GM12878 (cell line): ENCODE measurements at regions not wholly inside any gene's neighbourhood (a gene's known extent, or its start where the extent isn't known, plus 50 kb on each side); places are given as distances from the start of the nearest gene placed in this dataset.

Experiments used
- ATAC-seq: fragments of 200-7000 bp; cut with Tn5 transposase; 3 replicates; pipeline ENCODE4 v1.9.1; 2020; ENCODE audit warnings: mild to moderate bottlenecking, moderate library complexity
- BruUV-seq: library from RNA; stranded (reverse); fragments of 400-500 nt; replicated peaks from 2 replicates; lab custom pipeline; 2021; lab: Mats Ljungman, UMichigan
- CTCF ChIA-PET: fragments of 300-600 bp; sonication (Branson Sonifier 250); formaldehyde crosslinking; extraction: SDS; loops from one replicate; lab custom pipeline; 2021; ENCODE audit warnings: inconsistent platforms; lab: Yijun Ruan, JAX
- POLR2A ChIA-PET: fragments of 350-600 bp; formaldehyde crosslinking; extraction: SDS; loops from one replicate; lab custom pipeline; 2021; ENCODE audit warnings: inconsistent platforms; lab: Charles Lee
- RAD21 ChIA-PET: fragments of 300-600 bp; sonication (Branson Sonifier 250); formaldehyde crosslinking; loops from one replicate; lab custom pipeline; 2023; ENCODE audit warnings: antibody characterized with exemption; ENCODE audit not compliant: unreplicated experiment; lab: Charles Lee
- SMC1A ChIA-PET: fragments of 300-600 bp; sonication (Branson Sonifier 250); formaldehyde crosslinking; loops from one replicate; lab custom pipeline; 2023; ENCODE audit not compliant: unreplicated experiment, uncharacterized antibody; lab: Charles Lee
- DNase-seq: peaks from one replicate; pipeline ENCODE4 v3.0.0-alpha.2; 2011; ENCODE audit warnings: low read depth, low spot score
- FAIRE-seq: peaks from 3 replicates; lab custom pipeline; 2011; peaks lifted over from hg19 to GRCh38; lab: Jason Lieb, UNC
- H2AFZ ChIP-seq: 2 replicates; pipeline ENCODE4 v1.6.0; 2011; ENCODE audit warnings: low read depth, low read length, control low read depth; ENCODE audit not compliant: control insufficient read depth
- H3K27ac ChIP-seq: 2 replicates; pipeline ENCODE4 v1.5.1; 2011; ENCODE audit warnings: control low read depth; ENCODE audit not compliant: control insufficient read depth, insufficient read depth
- H3K27me3 ChIP-seq, 2 experiments: replicated peaks in 1 of 2; 2 replicates each; pipeline versions ENCODE4 v1.6.0 to v1.6.1; 2011; ENCODE audit warnings: low read length in 1 of 2; ENCODE audit not compliant: control insufficient read depth in 2 of 2, insufficient read depth in 2 of 2
- H3K36me3 ChIP-seq, 2 experiments: 2 replicates each; pipeline ENCODE4 v1.5.1; 2011; ENCODE audit warnings: low read length in 1 of 2; ENCODE audit not compliant: control insufficient read depth in 2 of 2, insufficient read depth in 2 of 2
- H3K4me1 ChIP-seq: 2 replicates; pipeline ENCODE4 v1.6.1; 2011; ENCODE audit warnings: mild to moderate bottlenecking, low read length, moderate library complexity, mixed read lengths; ENCODE audit not compliant: control insufficient read depth, insufficient read depth
- H3K4me2 ChIP-seq: 2 replicates; pipeline ENCODE4 v1.6.0; 2011; ENCODE audit warnings: control low read depth; ENCODE audit not compliant: control insufficient read depth, insufficient read depth
- H3K4me3 ChIP-seq: fragments of 200-600 bp; sonication (generic); 2 replicates; pipeline ENCODE4 v1.5.1; 2016
- H3K79me2 ChIP-seq: 2 replicates; pipeline ENCODE4 v1.6.0; 2011; ENCODE audit warnings: low read length; ENCODE audit not compliant: control insufficient read depth, insufficient read depth
- H3K9ac ChIP-seq: 2 replicates; pipeline ENCODE4 v1.8.0; 2011; ENCODE audit warnings: low read length, control low read depth, mixed read lengths; ENCODE audit not compliant: control insufficient read depth, insufficient read depth
- H3K9me3 ChIP-seq: replicated peaks from 3 replicates; pipeline ENCODE4 v1.5.1; 2011; ENCODE audit warnings: mild to moderate bottlenecking, low read length; ENCODE audit not compliant: control insufficient read depth, insufficient read depth
- H4K20me1 ChIP-seq: 2 replicates; pipeline ENCODE4 v1.6.0; 2011; ENCODE audit not compliant: control insufficient read depth, insufficient read depth
- ATF2 ChIP-seq: IDR thresholded peaks from 2 replicates; pipeline ENCODE4 v1.6.1; 2012; ENCODE audit warnings: low read length, inconsistent platforms
- ATF7 ChIP-seq: fragments of 450-650 bp; IDR thresholded peaks from 2 replicates; pipeline ENCODE4 v1.6.1; 2016; ENCODE audit warnings: low read depth, mild to moderate bottlenecking
- CBFB ChIP-seq: IDR thresholded peaks from 2 replicates; pipeline ENCODE4 v1.6.1; 2016; ENCODE audit warnings: antibody characterized with exemption, low read depth
- CBX3 ChIP-seq: fragments of 200-600 bp; sonication (generic); IDR thresholded peaks from 2 replicates; pipeline ENCODE4 v1.6.1; 2016; ENCODE audit warnings: low read depth, borderline replicate concordance
- CREM ChIP-seq: IDR thresholded peaks from 2 replicates; pipeline ENCODE4 v1.6.1; 2014; ENCODE audit warnings: antibody characterized with exemption, low read depth
- E2F4 ChIP-seq: IDR thresholded peaks from 2 replicates; pipeline ENCODE4 v1.6.1; 2012; ENCODE audit warnings: low read depth, low read length, improper control_type of control experiment
- EED ChIP-seq: sonication (generic); IDR thresholded peaks from 2 replicates; pipeline ENCODE4 v1.6.1; 2016; ENCODE audit warnings: antibody characterized with exemption, low read depth
- EGR1 ChIP-seq, 2 experiments: IDR thresholded peaks; 1 replicate in 1 of 2; 2 replicates in 1 of 2; pipeline ENCODE4 v1.6.1; 2011 to 2012; ENCODE audit warnings: low read depth in 2 of 2, low read length in 2 of 2, borderline replicate concordance in 1 of 2, mild to moderate bottlenecking in 1 of 2, moderate library complexity in 1 of 2
- FOXK2 ChIP-seq: fragments of 450-650 bp; IDR thresholded peaks from 2 replicates; pipeline ENCODE4 v1.6.1; 2017; ENCODE audit warnings: mild to moderate bottlenecking, moderate library complexity
- GATAD2B ChIP-seq: fragments of 450-650 bp; conservative IDR thresholded peaks from 2 replicates; pipeline ENCODE4 v1.6.1; 2017; ENCODE audit warnings: low read depth, mild to moderate bottlenecking, moderate library complexity
- HDGF ChIP-seq: fragments of 450-650 bp; IDR thresholded peaks from 2 replicates; pipeline ENCODE4 v1.6.1; 2016; ENCODE audit warnings: antibody characterized with exemption
- IKZF2 ChIP-seq, 2 experiments: fragments of 450-650 bp; IDR thresholded peaks; 2 replicates each; pipeline ENCODE4 v1.6.1; 2017; ENCODE audit warnings: mild to moderate bottlenecking in 2 of 2, moderate library complexity in 2 of 2
- KDM1A ChIP-seq: fragments of 200-600 bp; sonication (generic); IDR thresholded peaks from 2 replicates; pipeline ENCODE4 v1.6.1; 2016; ENCODE audit warnings: borderline replicate concordance
- LARP7 ChIP-seq: fragments of 450-650 bp; IDR thresholded peaks from 2 replicates; pipeline ENCODE4 v1.6.1; 2017; ENCODE audit warnings: mild to moderate bottlenecking
- MYC ChIP-seq: IDR thresholded peaks from 2 replicates; pipeline ENCODE4 v1.6.1; 2011; ENCODE audit warnings: mild to moderate bottlenecking, low read length, moderate library complexity, inconsistent platforms; ENCODE audit not compliant: insufficient read depth, insufficient replicate concordance, insufficient read length, severe bottlenecking
- NBN ChIP-seq: fragments of 450-650 bp; IDR thresholded peaks from 2 replicates; pipeline ENCODE4 v1.6.1; 2016
- NFIC ChIP-seq: IDR thresholded peaks from 2 replicates; pipeline ENCODE4 v1.6.1; 2012; ENCODE audit warnings: low read depth, mild to moderate bottlenecking, inconsistent platforms, low read length, moderate library complexity
- NR2C1 ChIP-seq: fragments of 450-650 bp; IDR thresholded peaks from 2 replicates; pipeline ENCODE4 v1.6.1; 2017; ENCODE audit warnings: antibody characterized with exemption, mild to moderate bottlenecking, moderate library complexity
- PAX8 ChIP-seq: fragments of 450-650 bp; IDR thresholded peaks from 2 replicates; pipeline ENCODE4 v1.6.1; 2017; ENCODE audit warnings: mild to moderate bottlenecking, moderate library complexity
- RB1 ChIP-seq: fragments of 450-650 bp; formaldehyde crosslinking; IDR thresholded peaks from 2 replicates; pipeline ENCODE4 v1.6.1; 2017; ENCODE audit warnings: mild to moderate bottlenecking, borderline replicate concordance
- RUNX3 ChIP-seq: IDR thresholded peaks from 2 replicates; pipeline ENCODE4 v1.6.1; 2012; ENCODE audit warnings: low read length, inconsistent platforms
- SMC3 ChIP-seq: IDR thresholded peaks from 2 replicates; pipeline ENCODE4 v1.6.1; 2011; ENCODE audit warnings: low read length, improper control_type of control experiment, borderline replicate concordance
- TCF7 ChIP-seq: IDR thresholded peaks from 2 replicates; pipeline ENCODE4 v1.6.1; 2014; ENCODE audit warnings: antibody characterized with exemption, borderline replicate concordance
- ZNF384 ChIP-seq: IDR thresholded peaks from 2 replicates; pipeline ENCODE4 v1.6.1; 2012; ENCODE audit warnings: low read depth, mild to moderate bottlenecking, low read length, improper control_type of control experiment, borderline replicate concordance
- WGBS: methylation state at CpG from one replicate; pipeline ENCODE4 v1.1.6; 2016; ENCODE audit warnings: low lambda C conversion rate; ENCODE audit not compliant: insufficient replicate concordance, insufficient coverage; ENCODE audit errors: missing lambda C conversion rate; 5-methylcytosine and 5-hydroxymethylcytosine counted together
- in situ Hi-C: fragments of 300-500 bp; cut with MboI; formaldehyde crosslinking; loops from 9 replicates; pipeline ENCODE4 v1.14.3; 2018; ENCODE audit warnings: mixed read lengths
- intact Hi-C: fragments of 100-400 bp; cut with micrococcal nuclease; formaldehyde crosslinking; loops from one replicate; pipeline ENCODE4 v1.14.2; 2022; ENCODE audit not compliant: unreplicated experiment

GRCh38 chr3:40980467-40980866, 218.8 kb upstream of the CTNNB1 start:
- Histone ChIP-seq H3K27ac (no peak overlapping the region), H3K79me2 (no peaks in the 10 kb centered on the region), H3K9ac (no peak overlapping the region), H3K36me3 (no peaks in the 10 kb centered on the region), H3K27me3 (no peaks in the 10 kb centered on the region), H2AFZ (no peak overlapping the region), H3K4me3 (no peak overlapping the region), H4K20me1 (no peaks in the 10 kb centered on the region), H3K4me1 (no peaks in the 10 kb centered on the region), H3K4me2 (no peak overlapping the region), H3K9me3 (no peaks in the 10 kb centered on the region)
- intact Hi-C loops, result no loop called here
- RAD21 ChIA-PET, result interaction anchor here (1.2 kb wide), 1 partner anchor 9 kb away, joined by 4 read pairs; no protein-coding TSS in a partner anchor
- CTCF ChIA-PET, result no interaction called here
- ATAC-seq, result peak; percentile 80
- no peak for FAIRE-seq
- DNase-seq, result no peak
- WGBS, result 47% methylated on average over 4 of the region's 4 CpGs
- BruUV-seq, result no TSS peak
- POLR2A ChIA-PET, result no interaction called here
- SMC1A ChIA-PET, result interaction anchor here (1.4 kb wide), 1 partner anchor 19 kb away, joined by 4 read pairs; no protein-coding TSS in a partner anchor
- in situ Hi-C loops, result no loop called here
- TF ChIP-seq RB1 (no peak), FOXK2 (no peak), MYC (no peak), IKZF2 (IDR thresholded peaks at IDR 0.05) (peak; percentile 41 to 42; a peak in 2 of 4 replicates), NR2C1 (no peak), ZNF384 (no peak), CBFB (peak; percentile 56; the same call in 1 of the 2 replicates), LARP7 (no peak), PAX8 (no peak), RUNX3 (peak; percentile 90), TCF7 (peak; percentile 31; the same call in 1 of the 2 replicates), EED (peak; percentile 66; the same call in 1 of the 2 replicates), EGR1 (IDR thresholded peaks at IDR 0.05; ENCODE audit: borderline replicate concordance in 1 of 2, low read depth in 2 of 2, low read length in 2 of 2) (no peak), CREM (0 out of 2 replicates have a peak, but pooled peaks have one; percentile 15), CBX3 (no peak), ATF2 (no peak), HDGF (no peak), NBN (no peak), ATF7 (peak; percentile 66), NFIC (peak; percentile 60; the same call in 1 of the 2 replicates), KDM1A (no peak), E2F4 (no peak), SMC3 (no peak), GATAD2B (no peak)
